ENCODE measurements at regions not wholly inside any gene's neighbourhood (a gene's known extent, or its start where the extent isn't known, plus 50 kb on each side); places are given as distances from the start of the nearest gene placed in this dataset.

GRCh38 chr2:156181208-156181607 is 151.3 kb downstream of the NR4A2 start:
- H3K27ac ChIP-seq: no peak overlapping the region
- no peak for DNase-seq (ENCODE audit: low spot score)
- ChIA-PET CTCF (interaction anchor here (0.6 to 0.7 kb wide), 2 partner anchors 28 to 905 kb away, joined by 3 read pairs; no protein-coding TSS in a partner anchor), POLR2A (ENCODE audit: low non-redundant PET) (no interaction called here)
- TF ChIP-seq, protein P1, sequence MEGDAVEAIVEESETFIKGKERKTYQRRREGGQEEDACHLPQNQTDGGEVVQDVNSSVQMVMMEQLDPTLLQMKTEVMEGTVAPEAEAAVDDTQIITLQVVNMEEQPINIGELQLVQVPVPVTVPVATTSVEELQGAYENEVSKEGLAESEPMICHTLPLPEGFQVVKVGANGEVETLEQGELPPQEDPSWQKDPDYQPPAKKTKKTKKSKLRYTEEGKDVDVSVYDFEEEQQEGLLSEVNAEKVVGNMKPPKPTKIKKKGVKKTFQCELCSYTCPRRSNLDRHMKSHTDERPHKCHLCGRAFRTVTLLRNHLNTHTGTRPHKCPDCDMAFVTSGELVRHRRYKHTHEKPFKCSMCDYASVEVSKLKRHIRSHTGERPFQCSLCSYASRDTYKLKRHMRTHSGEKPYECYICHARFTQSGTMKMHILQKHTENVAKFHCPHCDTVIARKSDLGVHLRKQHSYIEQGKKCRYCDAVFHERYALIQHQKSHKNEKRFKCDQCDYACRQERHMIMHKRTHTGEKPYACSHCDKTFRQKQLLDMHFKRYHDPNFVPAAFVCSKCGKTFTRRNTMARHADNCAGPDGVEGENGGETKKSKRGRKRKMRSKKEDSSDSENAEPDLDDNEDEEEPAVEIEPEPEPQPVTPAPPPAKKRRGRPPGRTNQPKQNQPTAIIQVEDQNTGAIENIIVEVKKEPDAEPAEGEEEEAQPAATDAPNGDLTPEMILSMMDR (conservative IDR thresholded peaks at IDR 0.05; ENCODE audit: low read depth): no peak

DNA sequence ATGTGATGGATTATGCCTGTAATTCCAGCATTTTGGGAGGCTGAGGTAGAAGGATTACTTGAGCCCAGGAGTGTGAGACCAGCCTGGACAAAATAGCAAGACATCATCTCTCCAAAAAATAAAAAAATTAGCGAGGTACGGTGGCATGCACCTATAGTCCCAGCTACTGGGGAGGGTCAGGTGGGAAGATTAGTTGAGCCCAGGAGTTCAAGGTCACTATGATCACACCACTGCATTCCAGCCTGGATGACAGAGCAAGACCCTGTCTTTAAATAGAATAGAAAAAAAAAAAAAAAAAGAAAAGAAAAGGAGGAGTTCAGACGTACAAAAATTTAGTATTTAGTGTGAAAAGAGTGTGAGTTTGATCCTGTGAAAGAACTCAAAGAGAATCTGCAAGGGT is 154.9 kb downstream of the NR4A2 start:
- DNase-seq (ENCODE audit: low spot score): no peak
- TF ChIP-seq, protein P1 (conservative IDR thresholded peaks at IDR 0.05; ENCODE audit: low read depth): no peak
- POLR2A ChIA-PET (ENCODE audit: low non-redundant PET): no interaction called here
- no peak overlapping the region for H3K27ac ChIP-seq
- CTCF ChIA-PET: interaction anchor here (0.7 kb wide), 1 partner anchor 91 kb away, joined by 3 read pairs; no protein-coding TSS in a partner anchor

GRCh38 chr2:156175946-156176345 is 156.6 kb downstream of the NR4A2 start:
- ChIA-PET CTCF (interaction anchor here (0.7 kb wide), 1 partner anchor 12 kb away, joined by 3 read pairs; no protein-coding TSS in a partner anchor), POLR2A (ENCODE audit: low non-redundant PET) (no interaction called here)
- H3K27ac ChIP-seq: no peak overlapping the region
- TF ChIP-seq, protein P1 (conservative IDR thresholded peaks at IDR 0.05; ENCODE audit: low read depth): no peak
- no peak for DNase-seq (ENCODE audit: low spot score)

DNA sequence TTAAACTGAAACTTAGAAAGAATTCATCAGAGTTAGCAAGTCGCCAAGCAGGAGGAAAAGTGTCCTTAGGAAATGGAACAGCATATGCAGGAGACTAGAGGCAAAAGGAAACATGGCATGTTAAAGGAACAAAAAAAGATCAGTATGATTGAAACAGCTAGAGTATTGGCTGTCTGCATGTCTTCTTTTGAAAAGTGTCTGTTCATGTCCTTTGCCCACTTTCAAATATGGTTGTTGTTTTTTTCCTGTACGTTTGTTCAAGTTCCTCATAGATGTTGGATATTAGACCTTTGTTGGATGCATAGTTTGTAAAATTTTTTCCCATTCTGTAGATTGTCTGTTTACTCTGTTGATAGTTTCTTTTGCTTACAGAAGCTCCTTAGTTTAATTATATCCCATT is 161.6 kb downstream of the NR4A2 start:
- CTCF ChIA-PET: interaction anchor here (0.6 kb wide), 1 partner anchor 159 kb away, joined by 3 read pairs; no protein-coding TSS in a partner anchor
- POLR2A ChIA-PET (ENCODE audit: low non-redundant PET): no interaction called here
- TF ChIP-seq, protein P1 (conservative IDR thresholded peaks at IDR 0.05; ENCODE audit: low read depth): no peak
- DNase-seq (ENCODE audit: low spot score): no peak
- no peak overlapping the region for H3K27ac ChIP-seq

- no peak overlapping the region for H3K27ac ChIP-seq
- ChIA-PET POLR2A (ENCODE audit: low non-redundant PET) (no interaction called here), CTCF (no interaction called here)
- TF ChIP-seq, protein P1 (conservative IDR thresholded peaks at IDR 0.05; ENCODE audit: low read depth): no peak
- DNase-seq (ENCODE audit: low spot score): no peak
Observed at GRCh38 chr2:156165742-156166141, 166.8 kb downstream of the NR4A2 start.

DNA sequence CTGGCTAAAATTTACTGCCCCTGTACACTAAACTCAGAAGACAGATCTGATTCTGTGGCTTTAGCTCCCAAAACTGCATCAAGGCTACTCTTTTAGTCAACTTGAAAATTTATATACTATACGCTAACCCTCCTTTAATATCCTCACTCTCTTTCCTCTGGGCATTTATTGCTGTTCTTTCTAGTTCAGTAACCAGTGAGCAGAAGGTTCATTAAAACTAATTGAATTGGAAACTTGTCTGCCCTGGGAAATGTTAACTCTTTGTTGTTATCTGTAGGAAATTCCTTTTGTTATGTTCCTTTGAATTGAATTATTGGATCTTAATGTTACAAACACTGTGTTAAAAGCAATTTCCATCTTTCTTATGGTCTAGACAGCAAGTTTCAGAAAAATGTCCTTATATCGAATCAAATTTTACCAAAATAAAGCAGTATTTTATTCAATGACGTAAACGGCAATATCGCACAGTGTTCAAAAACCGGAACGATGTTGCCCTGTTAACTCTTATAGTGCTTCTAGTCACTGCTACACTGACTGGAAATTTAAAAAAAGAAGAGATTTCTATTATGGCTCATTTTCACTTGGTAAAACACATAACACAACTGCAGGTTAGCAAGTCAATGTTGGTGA is 168.3 kb downstream of the NR4A2 start:
- no peak for DNase-seq (ENCODE audit: low spot score)
- H3K27ac ChIP-seq: no peak overlapping the region
- ChIA-PET POLR2A (ENCODE audit: low non-redundant PET) (no interaction called here), CTCF (interaction anchor here (0.6 to 1.1 kb wide), 2 partner anchors 11 to 24 kb away, joined by 3 read pairs; no protein-coding TSS in a partner anchor)
- TF ChIP-seq, protein P1 (conservative IDR thresholded peaks at IDR 0.05; ENCODE audit: low read depth): no peak

Measured in RWPE1 (cell line).